Pons (tissue), 1 donor: ENCODE measurements at regions not wholly inside any gene's neighbourhood (a gene's known extent, or its start where the extent isn't known, plus 50 kb on each side); places are given as distances from the start of the nearest gene placed in this dataset.

ENCODE experiments used
- DNase-seq: peaks from one replicate; pipeline ENCODE4 v3.0.0-alpha.2; 2016; ENCODE audit warnings: low spot score

- DNase-seq, result no peak
Observed at GRCh38 chr4:180052629-180053028, 2190.6 kb upstream of the TENM3 start.

- peak; percentile 56 for DNase-seq
Observed at GRCh38 chr4:180054291-180054690, 2188.9 kb upstream of the TENM3 start.

- DNase-seq, result peak; percentile 28
Observed at GRCh38 chr4:180057299-180057721, 2185.9 kb upstream of the TENM3 start.

- no peak for DNase-seq
Observed at GRCh38 chr4:180057891-180058671, 2185.1 kb upstream of the TENM3 start.

GRCh38 chr4:180058691-180059215 lies 2184.4 kb upstream of the TENM3 start:
- peak; percentile 51 for DNase-seq

- DNase-seq, result peak; percentile 14
Observed at GRCh38 chr4:180059216-180059881, 2183.9 kb upstream of the TENM3 start.

GRCh38 chr4:180060159-180060889 lies 2182.9 kb upstream of the TENM3 start:
- DNase-seq, result peak; percentile 56

GRCh38 chr4:180081072-180081471 lies 2162.1 kb upstream of the TENM3 start:
- no peak for DNase-seq

GRCh38 chr4:180084561-180084960 lies 2158.6 kb upstream of the TENM3 start:
- no peak for DNase-seq

- peak; percentile 83 for DNase-seq
Observed at GRCh38 chr4:180086480-180087190, 2156.6 kb upstream of the TENM3 start.

GRCh38 chr4:180098586-180098985 lies 2144.6 kb upstream of the TENM3 start:
- no peak for DNase-seq

- DNase-seq, result peak; percentile 13
Observed at GRCh38 chr4:180099957-180100356, 2143.2 kb upstream of the TENM3 start.

- no peak for DNase-seq
Observed at GRCh38 chr4:180100433-180101344, 2142.5 kb upstream of the TENM3 start.

- DNase-seq, result no peak
Observed at GRCh38 chr4:180101348-180102083, 2141.7 kb upstream of the TENM3 start.

GRCh38 chr4:180103794-180104193 lies 2139.4 kb upstream of the TENM3 start:
- DNase-seq, result no peak

- no peak for DNase-seq
Observed at GRCh38 chr4:180105362-180105761, 2137.8 kb upstream of the TENM3 start.

GRCh38 chr4:180106122-180106521 lies 2137.1 kb upstream of the TENM3 start:
- no peak for DNase-seq

GRCh38 chr4:180106997-180107396 lies 2136.2 kb upstream of the TENM3 start:
- no peak for DNase-seq

GRCh38 chr4:180116840-180117239 lies 2126.4 kb upstream of the TENM3 start:
- no peak for DNase-seq

- DNase-seq, result no peak
Observed at GRCh38 chr4:180120068-180120467, 2123.1 kb upstream of the TENM3 start.
